ENCODE measurements at regions not wholly inside any gene's neighbourhood (a gene's known extent, or its start where the extent isn't known, plus 50 kb on each side); places are given as distances from the start of the nearest gene placed in this dataset.

- TF ChIP-seq ZFX (IDR thresholded peaks at IDR 0.05) (no peak), CTCF (conservative IDR thresholded peaks at IDR 0.05) (no peak)
- H3K27ac ChIP-seq: no peak overlapping the region
Observed at GRCh38 chr16:9401173-9401572, 309.7 kb downstream of the HAPSTR1 start.

GRCh38 chr16:9402293-9402860 is 310.9 kb downstream of the HAPSTR1 start:
- TF ChIP-seq CTCF (conservative IDR thresholded peaks at IDR 0.05) (no peak), ZFX (IDR thresholded peaks at IDR 0.05) (no peak)
- H3K27ac ChIP-seq: no peak overlapping the region

GRCh38 chr16:9404811-9405210 is 313.4 kb downstream of the HAPSTR1 start:
- TF ChIP-seq ZFX (IDR thresholded peaks at IDR 0.05) (no peak), CTCF (conservative IDR thresholded peaks at IDR 0.05) (no peak)
- no peak overlapping the region for H3K27ac ChIP-seq

- no peak overlapping the region for H3K27ac ChIP-seq
- TF ChIP-seq ZFX (IDR thresholded peaks at IDR 0.05): no peak
- no peak for TF ChIP-seq CTCF (conservative IDR thresholded peaks at IDR 0.05)
Observed at GRCh38 chr16:9406038-9406712, 314.7 kb downstream of the HAPSTR1 start.

GRCh38 chr16:9407206-9407758 is 315.8 kb downstream of the HAPSTR1 start:
- TF ChIP-seq CTCF (conservative IDR thresholded peaks at IDR 0.05): no peak
- no peak for TF ChIP-seq ZFX (IDR thresholded peaks at IDR 0.05)
- no peak overlapping the region for H3K27ac ChIP-seq

- no peak for TF ChIP-seq CTCF (conservative IDR thresholded peaks at IDR 0.05)
- no peak for TF ChIP-seq ZFX (IDR thresholded peaks at IDR 0.05)
- H3K27ac ChIP-seq: no peak overlapping the region
Observed at GRCh38 chr16:9408297-9408878, 316.9 kb downstream of the HAPSTR1 start.

All from C4-2B (cell line).